Stimulated activated CD8-positive, alpha-beta memory T cell treated with anti-CD3 and anti-CD28 coated beads, Interleukin-2, amount 100 ng/mL, for 48 hours (primary cell): ENCODE measurements at regions not wholly inside any gene's neighbourhood (a gene's known extent, or its start where the extent isn't known, plus 50 kb on each side); places are given as distances from the start of the nearest gene placed in this dataset.

Experiments
- DNase-seq, 2 donors: peaks; one replicate each; pipeline ENCODE4 v3.0.0-alpha.2; 2020; ENCODE audit warnings: low read depth in 2 of 2

- no peak for DNase-seq
Observed at GRCh38 chr10:31583293-31583692, 264.3 kb downstream of the ZEB1 start.

GRCh38 chr10:31582365-31583052, 263.5 kb downstream of the ZEB1 start:
- DNase-seq = no peak

- DNase-seq = no peak
Observed at GRCh38 chr10:31581741-31582323, 262.8 kb downstream of the ZEB1 start.

DNA sequence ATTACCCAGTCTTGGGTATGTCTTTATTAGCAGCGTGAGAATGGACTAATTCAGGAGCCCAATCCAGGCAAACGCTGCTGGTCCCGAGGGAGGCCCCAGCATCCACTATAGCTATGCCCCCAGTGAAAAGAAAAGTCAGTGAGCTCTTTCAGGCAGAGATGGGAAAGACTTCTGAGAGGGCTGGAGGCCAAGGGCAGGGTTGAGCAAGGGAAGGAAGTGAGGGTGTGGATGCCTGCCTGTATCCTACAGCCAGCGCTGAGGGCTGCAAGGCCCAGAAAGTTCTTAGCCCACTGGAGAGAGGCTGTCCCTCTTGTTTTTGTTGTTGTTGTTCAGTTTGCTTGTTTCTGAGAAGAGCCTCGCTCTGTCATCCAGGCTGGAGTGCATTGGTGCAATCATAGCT, 261.6 kb downstream of the ZEB1 start:
- DNase-seq = no peak
